M059J (cell line): ENCODE measurements at regions not wholly inside any gene's neighbourhood (a gene's known extent, or its start where the extent isn't known, plus 50 kb on each side); places are given as distances from the start of the nearest gene placed in this dataset.

Experiments
- DNase-seq: peaks from one replicate; pipeline ENCODE4 v3.0.0-alpha.2; 2012; ENCODE audit warnings: low read depth

GRCh38 chr4:73001885-73002284, 67.6 kb downstream of the COX18 start:
- no peak for DNase-seq

DNA sequence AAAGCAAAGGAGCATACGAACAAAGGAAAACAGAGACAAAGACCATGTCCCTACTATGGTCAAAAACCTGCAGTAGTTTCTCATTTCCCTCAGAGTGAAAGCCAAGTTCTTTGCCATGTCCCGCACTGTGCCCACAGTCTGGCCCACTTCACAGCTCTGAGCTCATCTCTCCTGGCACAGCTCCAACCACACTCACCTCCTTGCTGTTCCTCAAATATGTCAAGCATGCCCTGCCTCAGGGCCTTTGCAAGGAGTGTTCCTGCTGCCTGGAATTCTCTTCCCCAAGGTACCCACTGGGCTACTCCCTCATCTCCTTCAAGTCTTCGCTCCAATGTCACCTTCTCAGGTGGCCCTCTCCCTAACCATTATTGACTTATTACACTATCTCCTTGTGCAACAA, 72.1 kb downstream of the COX18 start:
- DNase-seq: peak; percentile 74

DNA sequence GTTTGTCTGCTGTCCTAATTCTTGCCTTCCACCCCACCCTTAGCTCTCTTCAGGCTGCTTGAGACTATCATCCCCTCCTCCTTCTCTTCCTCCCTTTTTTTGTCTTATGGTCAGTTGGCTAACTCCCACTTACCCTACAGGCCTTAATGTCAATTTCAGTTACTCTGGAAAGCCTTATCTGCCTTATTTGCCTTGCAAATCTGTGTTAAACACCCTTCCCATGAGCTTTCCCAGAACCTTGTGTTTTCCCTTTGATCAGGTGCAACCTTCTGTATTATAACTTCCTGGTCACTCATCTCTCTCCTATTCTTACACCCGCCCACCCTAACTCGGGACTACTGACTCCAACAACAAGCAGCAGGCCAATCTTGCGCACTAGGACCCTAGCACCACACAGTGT, 74.8 kb downstream of the COX18 start:
- no peak for DNase-seq

DNA sequence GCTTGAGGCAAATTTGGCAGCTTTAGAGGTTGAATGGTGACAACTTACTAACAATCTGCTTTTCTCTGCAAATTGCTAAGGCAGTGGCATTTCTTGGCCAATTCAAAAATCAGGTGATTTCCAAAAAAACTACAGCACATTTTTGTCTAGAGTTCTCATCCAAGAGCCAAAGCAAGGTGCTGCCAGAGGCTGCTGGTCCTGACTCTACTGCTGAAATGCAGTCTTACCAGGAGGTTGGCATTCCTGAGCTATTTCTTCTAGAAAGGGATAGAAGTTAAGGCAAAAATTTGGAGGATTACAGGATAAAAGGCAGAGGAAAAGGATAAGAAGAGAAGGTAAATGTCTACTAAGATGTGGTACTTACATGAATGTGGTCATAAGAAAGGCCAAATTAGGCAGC, 75.6 kb downstream of the COX18 start:
- no peak for DNase-seq

DNA sequence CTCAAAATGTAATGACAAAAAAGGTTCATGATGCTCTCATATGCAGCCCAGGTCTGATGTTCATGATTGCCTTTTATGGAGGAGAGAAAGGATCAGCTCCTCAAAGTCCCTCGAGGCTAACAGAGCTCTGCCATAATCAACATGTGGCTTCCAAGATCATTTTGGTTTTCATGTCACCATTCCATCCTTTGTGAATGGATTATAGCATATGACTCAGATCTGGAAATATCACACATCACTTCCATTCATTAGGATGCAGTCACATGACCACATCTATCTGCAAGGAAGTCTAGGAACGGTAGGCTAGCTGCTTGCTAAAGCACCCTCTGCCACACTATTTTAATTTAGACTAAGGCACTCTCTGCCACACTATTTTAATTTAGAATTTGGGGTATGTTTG, 77.6 kb downstream of the COX18 start:
- DNase-seq: peak; percentile 36

- no peak for DNase-seq
Measured at GRCh38 chr4:72987741-72988729, 81.5 kb downstream of the COX18 start.

GRCh38 chr4:72984351-72984750, 85.2 kb downstream of the COX18 start:
- no peak for DNase-seq

DNA sequence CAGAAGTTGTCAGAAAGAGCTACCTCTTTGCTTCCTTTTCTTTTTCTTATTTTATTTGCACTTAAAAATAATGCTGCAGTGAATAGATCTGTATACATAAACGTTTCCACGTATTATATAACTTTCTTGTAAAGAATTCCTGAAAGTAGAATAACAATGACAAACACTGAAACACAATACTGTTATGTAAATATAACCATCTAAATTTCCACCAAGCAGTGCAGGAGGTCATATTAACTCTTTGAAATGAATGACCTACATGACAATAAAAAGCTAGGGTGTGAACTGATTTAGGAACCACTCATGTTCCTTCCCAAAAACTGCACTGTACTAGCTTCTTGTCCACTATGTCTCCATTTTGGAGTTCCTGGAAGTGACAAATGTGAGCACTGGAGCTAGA, 85.8 kb downstream of the COX18 start:
- no peak for DNase-seq

DNA sequence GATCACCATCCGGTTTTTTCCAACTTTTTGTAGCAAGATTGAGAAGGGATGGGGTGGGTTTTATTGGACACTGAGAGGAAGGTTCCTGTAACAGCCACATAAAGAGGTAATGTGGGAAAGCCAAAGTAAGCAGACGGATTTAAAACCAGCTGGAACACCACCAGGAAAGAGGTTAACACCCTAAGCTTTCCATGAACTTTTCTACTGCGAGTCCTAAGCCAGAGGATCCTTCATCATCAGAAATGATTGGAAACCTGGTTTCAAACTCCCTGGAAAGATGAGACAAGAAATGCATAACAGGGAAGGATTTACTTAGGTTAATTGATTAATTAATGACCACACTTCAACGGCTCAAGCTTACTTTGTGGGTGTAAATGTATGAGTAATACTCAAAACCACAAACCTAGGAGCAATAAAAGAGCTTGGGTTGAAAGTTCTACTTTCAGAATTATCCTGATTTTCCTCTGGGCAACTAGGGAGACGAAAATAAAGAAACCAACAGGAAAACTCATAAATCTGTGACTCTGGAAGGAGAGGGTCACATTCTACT, 91.5 kb downstream of the COX18 start:
- DNase-seq: peak; percentile 47

DNA sequence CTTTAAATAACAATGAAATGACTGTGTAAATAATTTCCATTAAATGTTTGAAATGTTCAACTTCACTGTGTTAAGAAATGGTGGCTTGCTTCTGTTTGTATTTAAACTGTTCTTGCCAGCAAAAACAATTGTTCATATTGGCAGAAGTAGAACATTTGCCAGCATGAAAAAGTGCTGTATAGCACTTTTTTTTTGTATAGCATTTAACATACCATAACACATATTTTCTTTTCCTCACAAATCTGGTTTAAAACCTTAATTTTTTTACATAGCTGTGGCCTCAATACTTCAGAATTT, 94.1 kb downstream of the COX18 start:
- no peak for DNase-seq

GRCh38 chr4:72974694-72975487, 94.6 kb downstream of the COX18 start:
- peak; percentile 52 for DNase-seq

DNA sequence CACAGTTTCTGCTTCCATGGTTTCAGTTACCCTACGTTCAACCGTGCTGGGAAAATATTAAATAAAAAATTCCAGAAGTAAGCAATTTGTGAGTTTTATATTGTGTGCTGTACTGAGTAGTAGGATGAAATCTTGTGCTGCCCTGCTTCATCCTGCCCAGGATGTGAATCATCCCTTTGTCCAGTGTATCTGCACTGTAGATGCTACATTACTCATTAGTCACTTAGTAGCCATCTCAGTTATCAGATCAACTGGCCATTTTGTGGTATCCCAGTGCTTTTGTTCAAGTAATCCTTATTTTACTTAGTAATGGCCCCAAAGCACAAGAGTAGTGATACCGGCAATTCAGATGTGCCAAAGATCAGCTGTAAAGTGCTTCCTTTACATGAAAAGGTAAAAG, 97.9 kb downstream of the COX18 start:
- DNase-seq: peak; percentile 90

DNA sequence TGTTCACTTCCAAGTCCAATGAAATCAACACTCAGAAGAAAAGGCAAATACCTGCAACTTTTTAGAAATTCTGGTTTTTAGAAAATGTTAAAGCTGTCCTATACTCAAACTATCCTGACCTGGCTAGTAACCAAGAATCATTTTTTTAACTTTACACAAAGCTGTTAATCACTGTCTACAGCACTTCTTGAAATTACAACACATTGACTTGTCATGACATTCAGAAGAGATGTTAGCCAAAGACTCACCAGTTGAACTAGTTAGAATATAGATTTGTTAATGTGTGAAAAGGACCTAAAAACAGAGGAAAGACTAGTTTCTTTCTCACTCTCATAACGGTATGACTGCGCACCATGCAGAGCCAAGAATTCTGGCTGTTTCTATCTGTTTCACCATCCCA, 98.8 kb downstream of the COX18 start:
- DNase-seq: no peak

- no peak for DNase-seq
Measured at GRCh38 chr4:72969976-72970375, 99.5 kb downstream of the COX18 start.

- peak; percentile 30 for DNase-seq
Measured at GRCh38 chr4:72966652-72967051, 102.9 kb downstream of the COX18 start.

GRCh38 chr4:72959411-72959810, 110.1 kb downstream of the COX18 start:
- DNase-seq: no peak

GRCh38 chr4:72954811-72955210, 114.7 kb downstream of the COX18 start:
- no peak for DNase-seq

DNA sequence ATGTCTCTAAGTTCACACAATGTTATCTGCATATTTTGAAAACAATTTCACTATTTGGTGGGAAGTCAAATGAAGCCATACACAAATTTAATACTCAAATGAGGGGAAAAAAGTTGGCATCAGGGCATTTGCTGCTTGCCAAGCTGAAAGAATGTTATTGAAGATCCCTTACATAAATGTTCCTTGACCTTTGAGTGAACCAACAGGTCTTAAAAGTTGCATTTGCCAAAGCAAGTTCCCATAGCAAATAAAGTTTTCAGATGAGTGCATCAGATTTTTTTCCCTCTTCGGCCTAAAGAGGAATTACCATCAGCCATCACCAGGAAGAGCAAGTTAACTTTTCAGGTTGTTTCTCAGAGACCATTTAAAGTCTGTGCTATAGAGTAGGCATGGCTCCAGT, 115.9 kb downstream of the COX18 start:
- DNase-seq: no peak

- DNase-seq: peak; percentile 46
Measured at GRCh38 chr4:72951628-72952027, 117.9 kb downstream of the COX18 start.

DNA sequence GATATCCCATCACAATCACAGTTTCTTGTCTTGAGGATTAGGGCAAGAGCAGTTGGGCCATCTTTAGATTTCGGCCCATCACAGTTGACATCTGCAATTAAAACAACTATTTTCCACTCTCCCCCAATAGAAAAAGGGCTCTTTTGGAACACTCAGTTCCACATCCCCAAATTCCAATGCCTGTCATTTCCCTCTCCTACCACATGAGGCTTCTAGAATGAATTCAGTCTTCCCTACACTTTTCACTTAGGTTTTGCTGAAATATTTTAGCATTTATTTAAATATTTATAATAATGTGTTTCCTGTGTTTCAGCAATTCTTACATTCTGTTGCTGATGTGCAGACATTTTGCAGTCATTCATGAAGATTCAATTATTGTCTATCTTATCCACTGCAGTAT, 118.4 kb downstream of the COX18 start:
- no peak for DNase-seq

DNA sequence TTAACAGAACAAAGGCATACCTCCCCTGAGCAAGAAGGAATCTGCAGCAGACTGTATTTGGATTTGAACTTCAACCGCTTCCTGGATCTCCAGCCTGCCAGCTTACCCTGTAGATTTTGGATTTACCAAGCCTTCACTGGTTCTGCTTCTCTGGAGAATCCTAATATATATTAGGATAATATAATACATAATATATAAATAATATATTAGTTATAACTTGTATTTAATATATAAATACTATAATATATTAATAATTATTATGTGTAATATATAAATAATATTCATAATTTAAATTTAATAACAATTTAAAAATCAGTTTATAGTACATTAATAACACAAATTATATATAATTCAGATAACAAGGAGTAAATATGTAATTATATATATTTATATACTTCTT, 121.4 kb downstream of the COX18 start:
- DNase-seq: no peak

- DNase-seq: no peak
Measured at GRCh38 chr4:72945719-72946336, 123.7 kb downstream of the COX18 start.
